ENCODE measurements at regions not wholly inside any gene's neighbourhood (a gene's known extent, or its start where the extent isn't known, plus 50 kb on each side); places are given as distances from the start of the nearest gene placed in this dataset.

DNA sequence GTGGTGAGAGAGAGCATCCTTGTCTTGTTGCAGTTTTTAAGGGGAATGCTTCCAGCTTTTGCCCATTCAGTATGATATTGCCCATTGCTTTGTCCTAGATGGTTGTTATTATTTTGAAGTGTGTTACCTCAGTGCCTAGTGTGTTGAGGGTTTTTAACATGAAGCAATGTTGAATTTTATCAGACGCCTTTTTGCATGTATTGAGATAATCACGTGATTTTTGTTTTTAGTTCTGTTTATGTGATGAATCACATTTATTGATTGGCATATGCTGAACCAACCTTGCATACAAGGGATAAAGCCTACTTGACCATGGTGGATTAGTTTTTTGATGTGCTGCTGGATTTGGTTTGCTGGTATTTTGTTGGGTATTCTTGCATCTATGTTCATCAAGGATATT lies 302.3 kb upstream of the G2E3 start:
- H3K4me3 ChIP-seq (replicated peaks in 1 of 2; ENCODE audit: low read depth in 2 of 2, low read length in 2 of 2): no peak overlapping the region
- DNase-seq (ENCODE audit: low read depth in 2 of 2): no peak
- TF ChIP-seq, protein P1, sequence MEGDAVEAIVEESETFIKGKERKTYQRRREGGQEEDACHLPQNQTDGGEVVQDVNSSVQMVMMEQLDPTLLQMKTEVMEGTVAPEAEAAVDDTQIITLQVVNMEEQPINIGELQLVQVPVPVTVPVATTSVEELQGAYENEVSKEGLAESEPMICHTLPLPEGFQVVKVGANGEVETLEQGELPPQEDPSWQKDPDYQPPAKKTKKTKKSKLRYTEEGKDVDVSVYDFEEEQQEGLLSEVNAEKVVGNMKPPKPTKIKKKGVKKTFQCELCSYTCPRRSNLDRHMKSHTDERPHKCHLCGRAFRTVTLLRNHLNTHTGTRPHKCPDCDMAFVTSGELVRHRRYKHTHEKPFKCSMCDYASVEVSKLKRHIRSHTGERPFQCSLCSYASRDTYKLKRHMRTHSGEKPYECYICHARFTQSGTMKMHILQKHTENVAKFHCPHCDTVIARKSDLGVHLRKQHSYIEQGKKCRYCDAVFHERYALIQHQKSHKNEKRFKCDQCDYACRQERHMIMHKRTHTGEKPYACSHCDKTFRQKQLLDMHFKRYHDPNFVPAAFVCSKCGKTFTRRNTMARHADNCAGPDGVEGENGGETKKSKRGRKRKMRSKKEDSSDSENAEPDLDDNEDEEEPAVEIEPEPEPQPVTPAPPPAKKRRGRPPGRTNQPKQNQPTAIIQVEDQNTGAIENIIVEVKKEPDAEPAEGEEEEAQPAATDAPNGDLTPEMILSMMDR (IDR thresholded peaks at IDR 0.05; ENCODE audit: low read depth, low read length): no peak

- TF ChIP-seq, protein P1 (IDR thresholded peaks at IDR 0.05; ENCODE audit: low read depth, low read length): no peak
- DNase-seq (ENCODE audit: low read depth in 2 of 2): no peak
- no peak overlapping the region for H3K4me3 ChIP-seq (replicated peaks in 1 of 2; ENCODE audit: low read depth in 2 of 2, low read length in 2 of 2)
These were observed 300.9 kb upstream of the G2E3 start for GRCh38 chr14:30257946-30258661.

- H3K4me3 ChIP-seq (replicated peaks in 1 of 2; ENCODE audit: low read depth in 2 of 2, low read length in 2 of 2): no peak overlapping the region
- no peak for DNase-seq (ENCODE audit: low read depth in 2 of 2)
- TF ChIP-seq, protein P1 (IDR thresholded peaks at IDR 0.05; ENCODE audit: low read depth, low read length): no peak
These were observed 297.9 kb upstream of the G2E3 start for GRCh38 chr14:30260833-30261607.

- TF ChIP-seq, protein P1 (IDR thresholded peaks at IDR 0.05; ENCODE audit: low read depth, low read length): no peak
- DNase-seq (ENCODE audit: low read depth in 2 of 2): peak in 1 of 2 donors; percentile 12
These were observed 294.8 kb upstream of the G2E3 start for GRCh38 chr14:30264161-30264560.

GRCh38 chr14:30266290-30266689 lies 292.7 kb upstream of the G2E3 start:
- no peak for DNase-seq (ENCODE audit: low read depth in 2 of 2)
- TF ChIP-seq, protein P1 (IDR thresholded peaks at IDR 0.05; ENCODE audit: low read depth, low read length): no peak
- no peak overlapping the region for H3K4me3 ChIP-seq (replicated peaks in 1 of 2; ENCODE audit: low read depth in 2 of 2, low read length in 2 of 2)

More at GRCh38 chr14:30264161-30264560, 294.8 kb upstream of the G2E3 start:
- no peak overlapping the region for H3K4me3 ChIP-seq (replicated peaks in 1 of 2; ENCODE audit: low read depth in 2 of 2, low read length in 2 of 2)

- DNase-seq (ENCODE audit: low read depth in 2 of 2): peak; percentile 44 to 83
- no peak overlapping the region for H3K4me3 ChIP-seq (replicated peaks in 1 of 2; ENCODE audit: low read depth in 2 of 2, low read length in 2 of 2)
- TF ChIP-seq, protein P1 (IDR thresholded peaks at IDR 0.05; ENCODE audit: low read depth, low read length): no peak
These were observed 291.8 kb upstream of the G2E3 start for GRCh38 chr14:30267141-30267540.

All from cardiac fibroblast (primary cell).